HG03575 (cell line): ENCODE measurements at regions not wholly inside any gene's neighbourhood (a gene's known extent, or its start where the extent isn't known, plus 50 kb on each side); places are given as distances from the start of the nearest gene placed in this dataset.
"Not testable (repeated sequence)": the region's sequence is repeated elsewhere in the genome, so short reads cannot be mapped to it uniquely, and the experiment has no call there.

Experiments
- ATAC-seq: cut with Tn5 transposase; IDR thresholded peaks from one replicate; pipeline ENCODE4 v1.9.1; 2021; ENCODE audit not compliant: unreplicated experiment, insufficient number of reproducible peaks, low FRiP score; ENCODE audit errors: extremely low read depth

DNA sequence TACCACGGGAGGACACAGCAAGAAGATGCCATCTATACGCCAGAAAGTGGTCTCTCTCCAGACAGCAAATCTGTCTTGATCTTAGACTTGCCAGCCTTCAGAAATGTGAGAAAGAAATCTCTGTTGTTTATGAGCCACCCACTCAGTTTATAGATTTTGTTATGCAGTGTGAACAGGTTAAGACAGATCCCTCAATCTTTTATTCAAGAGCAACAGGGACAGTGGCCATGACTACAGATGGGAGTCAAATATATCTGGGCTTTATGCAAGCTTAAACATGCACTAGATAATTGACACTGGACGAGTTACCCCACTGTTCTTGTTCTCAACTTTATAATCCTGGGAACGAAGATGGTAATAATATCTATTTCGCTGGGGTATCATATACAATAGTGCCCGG lies 288.7 kb downstream of the RPAP3 start:
- no peak for ATAC-seq

DNA sequence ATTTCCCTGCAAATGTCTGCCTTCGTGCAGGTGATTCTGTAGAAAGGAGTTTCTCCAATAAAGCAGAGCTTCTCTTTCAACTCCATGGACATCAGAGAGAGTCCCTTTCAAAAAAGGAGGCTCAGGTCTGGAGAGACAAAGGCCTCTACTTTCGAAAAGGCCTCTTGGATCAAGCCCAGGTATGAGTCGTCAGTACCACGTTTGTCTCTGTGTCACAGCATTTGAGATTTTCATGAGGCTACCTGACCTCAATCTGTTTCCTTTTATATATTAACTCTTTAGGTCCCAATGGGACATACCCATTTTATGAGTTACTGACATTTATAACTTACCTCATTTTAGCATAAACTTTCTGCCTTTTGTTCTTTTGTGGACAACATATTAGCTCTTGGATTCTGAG lies 290.8 kb downstream of the RPAP3 start:
- no peak for ATAC-seq

DNA sequence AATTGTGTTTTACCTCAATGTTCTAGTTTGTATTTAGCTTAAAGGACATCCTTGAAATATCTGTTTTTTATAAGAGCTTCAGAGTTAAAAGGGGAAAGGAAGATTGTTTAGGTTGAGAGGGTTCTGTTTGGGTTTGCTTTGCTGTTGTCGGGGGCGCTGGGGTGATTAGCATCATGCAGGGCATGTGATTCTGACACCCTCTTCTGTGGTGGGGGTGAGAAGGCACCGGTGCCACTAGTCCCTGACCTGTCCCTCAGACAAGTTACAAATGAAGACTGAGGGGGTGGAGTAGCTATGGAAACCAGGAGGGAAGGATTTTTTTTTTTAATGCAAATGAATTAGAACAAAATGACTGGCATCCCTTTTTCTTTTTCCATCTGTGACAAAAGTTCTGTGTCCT lies 291.3 kb downstream of the RPAP3 start:
- no peak for ATAC-seq

DNA sequence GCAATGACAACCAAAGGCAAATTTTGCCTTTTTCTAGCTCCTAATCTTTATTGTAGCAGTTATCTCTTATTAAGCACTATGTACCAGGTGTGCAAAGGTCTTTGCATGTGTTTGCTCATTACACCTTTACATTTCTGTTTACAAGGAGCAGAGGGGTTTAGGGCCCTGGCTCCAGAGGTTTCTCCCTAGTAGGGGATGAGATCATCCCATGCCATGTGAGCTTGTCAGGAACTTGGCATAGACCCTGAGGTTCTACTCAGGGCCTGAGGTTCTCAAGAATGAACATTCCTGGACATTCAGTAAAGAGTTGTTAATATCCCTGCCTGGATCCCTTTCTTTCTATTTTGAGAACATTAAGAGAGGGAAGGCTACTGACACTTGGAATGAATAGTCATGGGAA lies 292.0 kb downstream of the RPAP3 start:
- ATAC-seq = no peak

DNA sequence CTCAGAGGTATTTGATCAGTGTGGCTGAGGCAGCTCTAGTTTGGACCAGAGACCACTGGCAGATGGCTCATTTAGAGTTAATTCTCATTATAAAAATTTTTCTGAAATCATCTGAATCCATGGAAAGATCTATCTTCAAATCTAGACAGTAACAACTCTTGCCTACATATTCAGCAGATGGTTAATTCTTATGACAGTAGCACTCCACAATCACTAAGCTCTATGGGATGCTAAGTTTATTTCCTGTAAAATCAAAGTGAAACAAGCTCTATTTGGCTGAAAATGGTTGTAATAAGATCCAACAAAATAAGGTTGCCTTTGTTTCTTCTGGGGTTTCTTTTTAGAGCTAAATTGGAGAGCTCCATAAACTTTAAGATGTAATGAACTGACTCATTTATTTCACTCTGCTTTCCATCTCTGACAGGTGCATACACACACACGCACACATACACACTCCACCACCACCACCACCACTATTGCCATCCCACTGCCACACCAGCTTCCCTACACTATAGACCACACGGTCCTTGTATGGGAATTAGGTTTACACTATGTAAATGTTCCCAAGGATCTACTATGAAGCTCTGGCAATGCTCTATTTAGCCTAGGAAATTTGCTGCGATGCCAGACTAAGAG lies 293.1 kb downstream of the RPAP3 start:
- no peak for ATAC-seq

DNA sequence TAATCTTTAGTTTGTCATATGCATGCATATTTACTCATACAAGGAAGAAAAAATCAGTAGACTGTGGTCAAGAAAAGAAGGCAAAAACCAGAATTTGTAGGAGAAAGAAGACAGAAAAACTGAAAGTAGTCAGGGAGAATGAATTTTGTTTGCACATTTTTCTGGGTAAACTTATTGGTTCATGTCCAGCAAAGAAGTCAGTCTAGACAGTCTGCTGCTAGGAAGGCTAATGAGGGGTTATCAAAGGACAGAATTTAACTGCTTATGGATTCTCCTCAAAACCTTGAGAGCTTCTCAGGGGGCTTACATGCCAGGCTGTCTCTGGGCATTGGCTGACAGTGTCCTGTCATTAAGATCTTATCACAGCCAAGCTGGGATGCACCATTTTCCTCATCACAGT lies 293.9 kb downstream of the RPAP3 start:
- no peak for ATAC-seq

DNA sequence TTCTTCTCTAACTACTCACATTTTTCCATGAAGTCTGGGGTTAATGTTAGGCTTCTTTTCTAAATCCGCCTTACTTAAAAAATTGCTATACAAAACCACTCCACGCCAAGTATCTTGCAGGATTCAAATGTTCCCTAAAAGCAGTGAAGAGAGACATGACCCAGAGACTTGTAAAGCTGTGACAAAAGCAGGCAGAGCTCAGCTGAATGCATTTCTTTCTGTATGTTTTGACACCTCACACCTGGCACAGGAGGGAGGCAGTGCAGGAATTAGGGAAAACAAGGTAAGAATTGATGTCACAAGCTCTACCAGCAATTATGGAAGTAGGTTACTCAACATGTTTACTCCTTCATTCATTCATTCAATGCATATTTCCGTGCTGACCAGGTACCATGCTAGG lies 295.0 kb downstream of the RPAP3 start:
- no peak for ATAC-seq

DNA sequence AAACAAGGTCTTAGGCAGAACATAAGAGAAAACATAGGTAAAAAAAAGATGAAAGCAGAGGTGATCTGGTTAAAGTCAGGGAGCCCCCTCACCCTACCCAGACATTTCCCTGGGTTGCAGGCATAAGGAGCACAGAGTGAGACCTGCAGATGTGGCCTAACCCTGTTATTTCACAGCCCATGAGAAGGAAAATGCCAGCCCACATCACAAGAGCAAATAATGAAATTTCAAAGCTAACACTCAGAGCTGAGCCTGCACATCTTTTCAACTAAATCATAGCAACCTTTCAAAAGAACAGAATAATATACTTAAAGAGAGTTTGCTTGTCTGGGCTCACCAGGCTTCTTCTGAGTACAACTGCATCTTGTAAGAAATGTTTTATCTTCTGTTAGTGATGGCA lies 295.4 kb downstream of the RPAP3 start:
- ATAC-seq = no peak

DNA sequence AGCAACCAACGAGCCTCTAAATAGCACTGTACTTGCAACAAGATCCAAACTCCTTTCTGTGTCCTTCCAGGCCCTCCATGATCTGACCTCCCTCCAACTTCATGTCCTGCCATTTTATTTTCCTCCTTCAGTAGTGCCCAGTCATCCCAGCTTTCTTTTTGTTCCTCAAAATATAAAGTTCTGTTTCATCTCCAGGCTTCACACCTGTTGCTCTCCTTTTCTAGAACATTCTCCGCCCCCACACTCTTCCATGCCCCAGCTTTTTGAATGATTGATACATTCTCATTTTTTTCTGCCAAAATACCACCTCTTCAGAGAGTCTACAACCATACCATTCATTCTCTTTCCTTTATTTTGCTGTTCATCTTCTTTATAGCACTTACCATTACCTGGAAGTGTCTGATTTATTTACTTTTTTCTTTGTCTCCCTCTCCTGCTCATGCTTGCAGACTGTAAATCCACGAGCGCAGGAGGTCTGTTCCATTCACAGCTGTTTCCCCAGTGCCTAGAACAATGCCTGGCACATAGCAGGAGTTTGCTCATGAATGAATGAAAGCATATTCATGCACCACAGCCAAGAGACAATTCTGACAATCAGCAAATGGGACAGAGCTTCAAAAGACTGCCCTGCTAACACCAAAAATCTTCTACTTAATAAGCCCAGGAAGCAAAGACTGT lies 296.4 kb downstream of the RPAP3 start:
- ATAC-seq = no peak

DNA sequence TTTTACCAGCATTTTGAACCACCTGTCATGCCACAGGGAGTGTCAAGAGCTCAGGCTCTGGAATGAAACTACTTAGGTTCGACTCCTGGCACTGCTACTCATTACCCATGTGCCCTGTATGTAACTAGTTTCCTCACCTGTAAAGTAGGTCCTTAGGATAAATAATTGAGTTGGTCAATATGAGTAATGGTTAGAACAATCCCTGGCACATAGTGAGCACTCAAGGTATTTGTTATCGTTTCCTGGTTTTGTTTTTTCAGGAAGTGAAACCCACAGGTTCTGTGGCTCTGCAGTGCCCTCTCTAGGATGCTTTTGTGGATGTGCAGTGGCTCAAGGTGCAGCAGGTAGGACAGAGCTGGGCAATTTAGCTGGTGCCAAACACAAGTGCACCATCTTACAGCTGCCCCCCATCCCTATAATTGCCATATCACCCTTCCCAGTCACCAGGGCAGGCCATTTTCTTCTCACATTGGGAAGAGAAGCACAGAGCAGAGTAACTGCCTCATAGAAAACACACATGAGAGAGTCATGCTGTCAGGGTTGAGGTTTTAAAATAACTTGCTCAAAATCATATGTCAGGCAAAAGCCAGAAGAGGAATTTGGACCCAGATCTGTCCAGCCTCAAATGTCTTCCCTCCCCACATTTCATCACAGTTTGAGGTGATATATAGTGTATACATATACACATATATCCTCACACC lies 297.5 kb downstream of the RPAP3 start:
- peak; percentile 75 for ATAC-seq

DNA sequence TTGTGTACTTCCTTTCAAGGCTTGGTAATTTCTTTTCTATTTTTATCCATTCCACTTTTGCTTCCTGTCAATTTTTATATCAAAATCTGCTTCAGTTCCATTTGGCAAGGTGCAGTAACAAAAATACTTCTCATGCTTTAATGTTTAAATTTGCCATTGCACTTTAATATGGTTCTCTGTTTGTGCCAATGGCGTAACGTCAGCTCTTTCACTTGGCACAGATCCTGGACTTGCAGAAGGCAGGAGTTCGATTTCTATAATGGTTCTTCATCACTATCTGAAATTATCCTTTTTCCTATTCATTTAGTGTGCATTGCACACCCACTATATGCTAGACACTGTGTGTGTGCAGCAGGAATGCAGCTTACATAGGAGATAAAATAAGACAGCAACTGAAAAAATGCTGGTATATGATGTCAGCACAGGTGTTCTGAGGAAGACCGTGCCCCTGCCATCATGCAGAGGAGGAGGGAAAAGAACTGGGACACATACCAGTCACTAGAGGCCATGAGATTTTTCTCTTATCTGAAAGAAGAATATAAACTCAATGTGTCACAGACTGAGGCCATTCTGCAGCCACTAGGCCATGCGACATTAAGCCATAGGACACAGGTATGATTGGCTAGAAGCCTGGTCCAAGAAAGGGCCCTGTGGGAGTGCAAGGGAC lies 298.2 kb downstream of the RPAP3 start:
- no peak for ATAC-seq

DNA sequence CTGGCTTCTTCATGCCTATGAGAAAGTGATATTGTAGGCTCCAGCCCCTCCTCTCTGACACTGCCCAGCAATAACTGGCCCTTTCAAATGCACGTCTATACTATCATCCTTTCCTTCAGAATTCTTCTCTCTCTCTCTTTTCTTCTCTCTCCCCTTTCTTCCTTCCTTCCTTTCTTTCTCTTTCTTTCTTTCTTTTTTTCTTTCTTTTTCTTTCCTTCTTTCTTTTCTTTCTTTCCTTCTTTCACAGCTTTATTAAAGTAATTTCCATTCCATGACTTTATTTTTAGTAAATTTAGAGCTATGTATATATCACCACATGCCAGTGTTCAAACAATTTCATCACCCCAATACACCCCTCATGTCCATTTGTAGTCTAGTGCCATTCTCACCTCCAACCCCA lies 302.1 kb downstream of the RPAP3 start:
- ATAC-seq = no peak

DNA sequence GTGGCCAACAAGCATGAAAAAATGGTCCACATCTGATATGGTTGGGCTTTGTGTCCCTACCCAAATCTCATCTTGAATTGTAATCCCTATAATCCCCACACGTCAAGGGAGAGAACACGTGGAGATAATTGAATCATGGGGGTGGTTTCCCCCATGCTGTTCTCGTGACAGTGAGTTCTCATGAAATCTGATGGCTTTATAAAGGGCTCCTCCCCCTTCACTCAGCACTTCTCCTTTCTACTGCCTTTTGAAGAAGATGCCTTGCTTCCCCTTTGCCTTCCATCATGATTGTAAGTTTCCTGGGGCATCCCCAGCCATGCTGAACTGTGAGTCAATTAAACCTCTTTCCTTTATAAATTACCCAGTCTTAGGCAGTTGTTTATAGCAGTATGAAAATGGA lies 304.6 kb downstream of the RPAP3 start:
- not testable (repeated sequence) for ATAC-seq

DNA sequence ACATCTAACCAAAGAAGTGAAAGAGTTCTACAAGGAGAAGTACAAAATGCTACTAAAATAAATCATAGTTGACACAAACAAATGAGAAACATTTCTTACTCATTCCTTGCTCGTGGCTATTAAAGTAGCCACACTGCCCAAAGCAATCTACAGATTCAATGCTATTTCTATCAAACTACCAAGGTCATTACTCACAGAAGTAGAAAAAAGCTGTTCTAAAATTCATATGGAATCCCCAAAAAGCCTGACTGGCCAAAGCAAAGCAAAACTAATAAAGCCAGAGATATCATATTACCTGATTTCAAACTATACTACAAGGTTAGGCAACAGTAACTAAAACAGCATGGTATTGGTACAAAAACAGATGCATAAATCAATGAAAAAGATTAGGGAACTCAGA lies 305.6 kb downstream of the RPAP3 start:
- no peak for ATAC-seq

DNA sequence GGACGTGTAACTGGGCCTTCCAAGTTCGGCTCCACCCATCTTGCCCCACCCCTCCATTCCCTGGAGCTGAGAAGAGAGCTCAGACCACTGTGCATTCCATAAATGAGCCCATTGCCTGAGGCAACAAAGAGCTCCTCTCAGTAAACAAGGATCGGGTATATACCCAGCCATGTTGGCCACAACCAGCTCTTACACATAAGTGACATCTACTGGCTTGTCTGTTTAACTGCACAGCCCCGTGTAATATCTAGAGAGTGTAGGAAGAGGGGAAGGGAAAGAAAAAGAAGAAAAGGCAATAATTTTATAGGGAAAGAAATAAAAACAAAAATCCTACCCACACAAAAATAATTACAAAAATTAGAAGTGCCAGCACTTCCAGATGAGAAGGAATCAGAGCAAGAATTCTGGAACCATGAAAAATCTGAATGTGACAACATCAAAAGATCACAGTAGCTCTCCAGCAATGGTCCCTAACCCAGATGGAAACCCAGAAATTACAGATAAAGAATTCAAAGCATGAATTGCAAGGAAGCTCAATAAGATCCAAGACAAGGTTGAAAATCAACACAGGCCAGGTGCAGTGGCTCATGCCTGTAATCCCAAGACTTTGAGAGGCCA lies 308.1 kb downstream of the RPAP3 start:
- no peak for ATAC-seq

DNA sequence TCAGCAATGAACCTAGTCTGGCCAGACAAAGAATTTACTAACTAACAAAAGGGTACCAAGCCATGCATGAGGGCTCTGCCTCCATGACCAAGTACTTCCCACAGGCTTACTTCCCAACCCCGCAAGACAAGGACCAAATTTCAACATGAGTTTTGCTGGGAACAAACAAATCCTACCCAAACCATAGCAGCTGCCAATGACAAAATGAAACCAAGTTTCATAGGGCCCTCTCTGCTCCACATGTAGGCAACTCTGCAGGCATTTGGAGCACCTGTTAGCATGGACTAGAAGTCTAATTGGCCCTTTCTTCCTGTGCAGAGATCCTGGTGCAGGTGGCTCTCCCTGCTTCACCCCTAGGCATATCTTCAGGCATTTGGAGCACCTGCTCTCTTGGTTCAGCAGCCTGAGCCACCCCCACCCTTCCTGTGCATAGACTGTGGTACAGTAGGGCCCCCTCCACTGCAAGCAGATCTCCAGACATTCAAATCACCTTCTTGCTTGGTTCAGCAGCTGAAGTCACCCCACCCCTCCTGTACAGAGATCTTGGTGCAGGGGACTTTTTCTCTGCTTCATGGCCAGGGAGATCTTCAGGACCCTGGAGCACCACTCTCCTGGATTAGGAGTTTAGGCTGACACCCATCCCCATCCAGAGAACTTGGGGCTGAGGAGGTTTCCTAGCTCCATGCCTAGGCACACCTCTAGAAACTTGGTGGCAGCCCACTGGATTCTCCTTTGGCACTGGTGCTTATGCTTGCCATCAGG lies 308.7 kb downstream of the RPAP3 start:
- no peak for ATAC-seq

DNA sequence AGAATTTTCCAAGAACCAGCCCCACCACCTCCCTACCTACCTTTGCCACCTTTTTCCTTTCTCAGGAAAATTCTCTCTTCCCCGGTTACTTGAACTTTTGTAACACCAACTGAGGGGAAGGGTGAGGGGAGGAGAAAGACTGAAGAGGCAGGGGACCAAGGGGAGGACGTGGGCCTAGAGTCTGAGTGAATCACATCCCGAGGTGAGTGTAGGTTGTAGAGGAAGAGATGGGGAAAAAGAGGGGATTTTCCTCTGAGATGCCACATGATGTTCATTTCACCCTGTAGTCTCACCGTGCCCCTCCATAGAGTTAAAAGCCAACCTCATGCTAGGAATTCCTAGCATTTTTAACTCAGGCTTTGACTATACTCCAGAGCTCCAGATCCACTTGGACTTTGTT lies 311.8 kb downstream of the RPAP3 start:
- no peak for ATAC-seq

DNA sequence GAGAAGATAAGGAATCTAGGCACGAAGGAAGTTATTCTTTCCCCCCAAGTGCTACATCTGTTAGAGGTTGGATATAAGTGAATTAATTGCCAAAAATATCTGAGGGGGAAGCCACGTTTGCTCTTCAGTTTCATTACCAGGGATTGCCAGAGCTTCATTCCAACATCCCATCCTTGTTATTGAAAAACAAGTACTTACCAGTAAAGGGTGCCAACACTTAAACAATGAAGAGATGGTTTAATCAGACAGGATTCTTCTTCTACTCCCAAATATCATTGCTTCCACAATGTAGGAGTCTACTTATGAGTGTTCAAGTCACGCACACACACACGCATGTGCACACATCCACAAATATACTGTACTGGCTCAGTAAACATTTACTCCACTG lies 312.4 kb downstream of the RPAP3 start:
- no peak for ATAC-seq

DNA sequence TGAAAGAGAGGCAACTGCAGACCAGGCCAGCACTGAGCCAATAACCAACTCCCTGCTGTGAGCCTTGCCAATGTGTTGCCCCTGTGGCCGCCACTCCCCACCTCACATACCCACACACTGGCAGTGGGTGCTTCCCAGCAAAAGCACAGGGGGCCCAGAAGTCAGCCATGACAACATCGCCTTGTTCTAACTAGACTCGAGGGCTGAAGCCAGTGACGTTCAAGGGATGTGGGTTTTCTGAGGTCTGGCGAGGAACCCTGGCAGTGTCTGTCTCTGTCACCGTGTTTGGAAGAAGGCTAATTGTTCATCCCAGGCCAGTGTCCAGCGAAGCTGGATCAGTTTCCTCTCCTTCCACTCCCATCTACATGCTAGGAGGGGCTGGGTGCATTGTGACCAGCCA lies 311.8 kb upstream of the AMIGO2 start:
- no peak for ATAC-seq
